ENCODE measurements at regions not wholly inside any gene's neighbourhood (a gene's known extent, or its start where the extent isn't known, plus 50 kb on each side); places are given as distances from the start of the nearest gene placed in this dataset.
"Not testable (repeated sequence)": the region's sequence is repeated elsewhere in the genome, so short reads cannot be mapped to it uniquely, and the experiment has no call there.

DNA sequence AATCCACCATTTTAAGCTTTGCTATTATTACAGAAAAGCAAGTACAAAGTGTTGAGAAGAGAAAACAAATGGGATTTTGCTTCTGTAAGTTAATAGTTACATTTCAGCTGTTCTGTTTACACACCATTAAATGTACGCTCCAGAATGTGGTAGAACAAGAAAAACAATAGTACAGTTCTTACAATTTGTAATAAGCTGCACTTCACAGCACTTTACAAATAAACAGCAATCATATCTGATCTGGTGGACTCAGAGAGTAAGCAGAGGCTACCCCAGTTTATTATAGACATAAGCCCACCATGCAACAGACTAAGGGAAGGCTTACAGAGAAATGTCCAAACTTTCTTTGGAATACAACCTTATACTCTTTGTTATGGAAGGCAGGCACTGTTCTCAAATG lies 126.4 kb downstream of the OXSM start:
- no peak overlapping the region for H3K27ac ChIP-seq (ENCODE audit: control insufficient read depth, insufficient read depth)
- in situ Hi-C loops (cut with MboI), result no loop called here
- no peak overlapping the region for H3K4me2 ChIP-seq (ENCODE audit: control insufficient read depth, insufficient read depth)
- intact Hi-C loops (cut with micrococcal nuclease; ENCODE audit: unreplicated experiment), result no loop called here
- ChIA-PET RAD21 (ENCODE audit: unreplicated experiment) (no interaction called here), SMC1A (ENCODE audit: uncharacterized antibody, unreplicated experiment) (interaction anchor here (0.9 kb wide), 1 partner anchor 202 kb away, joined by 4 read pairs; no protein-coding TSS in a partner anchor), CTCF (no interaction called here), POLR2A (no interaction called here)
- FAIRE-seq (no peak), ATAC-seq (no peak), DNase-seq (ENCODE audit: low read depth, low spot score) (no peak)
- H2AFZ ChIP-seq (ENCODE audit: control insufficient read depth, low read depth, low read length), result no peak overlapping the region
- no peaks in the 10 kb centered on the region for H3K79me2 ChIP-seq (ENCODE audit: control insufficient read depth, insufficient read depth, low read length)
- H3K36me3 ChIP-seq (ENCODE audit: control insufficient read depth in 2 of 2, insufficient read depth in 2 of 2, low read length in 1 of 2), result no peaks in the 10 kb centered on the region
- H3K4me1 ChIP-seq (ENCODE audit: control insufficient read depth, insufficient read depth, low read length), result no peaks in the 10 kb centered on the region
- H3K9ac ChIP-seq (ENCODE audit: control insufficient read depth, insufficient read depth, low read length), result no peak overlapping the region
- H4K20me1 ChIP-seq (ENCODE audit: control insufficient read depth, insufficient read depth), result no peaks in the 10 kb centered on the region
- no peak overlapping the region for H3K4me3 ChIP-seq
- 0% methylated on average over 1 of the region's 1 CpG for WGBS (ENCODE audit: insufficient coverage, insufficient replicate concordance, low lambda C conversion rate, missing lambda C conversion rate)
- H3K9me3 ChIP-seq (replicated peaks; ENCODE audit: control insufficient read depth, insufficient read depth, low read length), result no peaks in the 10 kb centered on the region
- BruUV-seq (replicated peaks), result no TSS peak
- TF ChIP-seq, protein P1, sequence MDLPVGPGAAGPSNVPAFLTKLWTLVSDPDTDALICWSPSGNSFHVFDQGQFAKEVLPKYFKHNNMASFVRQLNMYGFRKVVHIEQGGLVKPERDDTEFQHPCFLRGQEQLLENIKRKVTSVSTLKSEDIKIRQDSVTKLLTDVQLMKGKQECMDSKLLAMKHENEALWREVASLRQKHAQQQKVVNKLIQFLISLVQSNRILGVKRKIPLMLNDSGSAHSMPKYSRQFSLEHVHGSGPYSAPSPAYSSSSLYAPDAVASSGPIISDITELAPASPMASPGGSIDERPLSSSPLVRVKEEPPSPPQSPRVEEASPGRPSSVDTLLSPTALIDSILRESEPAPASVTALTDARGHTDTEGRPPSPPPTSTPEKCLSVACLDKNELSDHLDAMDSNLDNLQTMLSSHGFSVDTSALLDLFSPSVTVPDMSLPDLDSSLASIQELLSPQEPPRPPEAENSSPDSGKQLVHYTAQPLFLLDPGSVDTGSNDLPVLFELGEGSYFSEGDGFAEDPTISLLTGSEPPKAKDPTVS (IDR thresholded peaks at IDR 0.05; ENCODE audit: low read depth, low read length), result no peak
- no peak for TF ChIP-seq BMI1 (IDR thresholded peaks at IDR 0.05; ENCODE audit: borderline replicate concordance)
- no peak for TF ChIP-seq SMARCA5 (IDR thresholded peaks at IDR 0.05)
- no peak for TF ChIP-seq MEF2A (IDR thresholded peaks at IDR 0.05; ENCODE audit: insufficient read depth, low read depth, low read length)
- no peak for TF ChIP-seq KLF5 (IDR thresholded peaks at IDR 0.05; ENCODE audit: partially characterized antibody)
- TF ChIP-seq YBX1 (IDR thresholded peaks at IDR 0.05), result no peak
- no peaks in the 10 kb centered on the region for H3K27me3 ChIP-seq (replicated peaks in 1 of 2; ENCODE audit: control insufficient read depth in 2 of 2, insufficient read depth in 2 of 2, low read length in 1 of 2)

- DNase-seq (ENCODE audit: low read depth, low spot score); ATAC-seq; H3K36me3 ChIP-seq (ENCODE audit: control insufficient read depth in 2 of 2, insufficient read depth in 2 of 2, low read length in 1 of 2); in situ Hi-C loops (cut with MboI); POLR2A ChIA-PET; H3K79me2 ChIP-seq (ENCODE audit: control insufficient read depth, insufficient read depth, low read length); H3K4me2 ChIP-seq (ENCODE audit: control insufficient read depth, insufficient read depth); RAD21 ChIA-PET (ENCODE audit: unreplicated experiment); H2AFZ ChIP-seq (ENCODE audit: control insufficient read depth, low read depth, low read length); H3K4me3 ChIP-seq; H3K27me3 ChIP-seq (replicated peaks in 1 of 2; ENCODE audit: control insufficient read depth in 2 of 2, insufficient read depth in 2 of 2, low read length in 1 of 2); FAIRE-seq; H3K27ac ChIP-seq (ENCODE audit: control insufficient read depth, insufficient read depth); H3K9me3 ChIP-seq (replicated peaks; ENCODE audit: control insufficient read depth, insufficient read depth, low read length); BruUV-seq (replicated peaks); H3K4me1 ChIP-seq (ENCODE audit: control insufficient read depth, insufficient read depth, low read length); H4K20me1 ChIP-seq (ENCODE audit: control insufficient read depth, insufficient read depth); intact Hi-C loops (cut with micrococcal nuclease; ENCODE audit: unreplicated experiment); H3K9ac ChIP-seq (ENCODE audit: control insufficient read depth, insufficient read depth, low read length): not testable (repeated sequence)
- ChIA-PET CTCF (interaction anchor here (1.1 kb wide), 1 partner anchor 11 kb away, joined by 3 read pairs; no protein-coding TSS in a partner anchor), SMC1A (ENCODE audit: uncharacterized antibody, unreplicated experiment) (interaction anchor here (1.7 kb wide), 1 partner anchor 17 kb away, joined by 3 read pairs; no protein-coding TSS in a partner anchor)
- WGBS (ENCODE audit: insufficient coverage, insufficient replicate concordance, low lambda C conversion rate, missing lambda C conversion rate), result 24% methylated on average over 6 of the region's 6 CpGs
Observed at GRCh38 chr3:25931967-25932366, 142.1 kb downstream of the OXSM start.
